Natural killer cell (primary cell): ENCODE measurements at regions not wholly inside any gene's neighbourhood (a gene's known extent, or its start where the extent isn't known, plus 50 kb on each side); places are given as distances from the start of the nearest gene placed in this dataset.

Experiments used
- ATAC-seq, 3 donors: fragments of 150-1000 bp in 2 of 3; fragments of 200-7000 bp in 1 of 3; cut with Tn5 transposase; 1 replicate in 1 of 3; 2 replicates in 2 of 3; pipeline ENCODE4 v1.10.0; 2021; ENCODE audit warnings: mild to moderate bottlenecking in 2 of 3, moderate library complexity in 2 of 3
- DNase-seq, 2 donors: peaks; one replicate each; pipeline versions ENCODE4 v3.0.0 to v3.0.0-alpha.2; 2013 to 2021; ENCODE audit warnings: mixed read lengths in 1 of 2
- H3K27ac ChIP-seq: one replicate; pipeline ENCODE4 v1.5.1; 2013; ENCODE audit warnings: mild to moderate bottlenecking, low read length
- H3K27me3 ChIP-seq: one replicate; pipeline ENCODE4 v1.6.1; 2013; ENCODE audit warnings: low read length; ENCODE audit not compliant: control insufficient read depth, insufficient read depth
- H3K36me3 ChIP-seq: one replicate; pipeline ENCODE4 v1.6.1; 2013; ENCODE audit warnings: low read length; ENCODE audit not compliant: control insufficient read depth, insufficient read depth
- H3K4me1 ChIP-seq: one replicate; pipeline ENCODE4 v1.6.1; 2013; ENCODE audit warnings: low read length; ENCODE audit not compliant: control insufficient read depth, insufficient read depth
- H3K4me3 ChIP-seq: one replicate; pipeline ENCODE4 v1.5.1; 2013; ENCODE audit warnings: low read length
- H3K9me3 ChIP-seq: one replicate; pipeline ENCODE4 v1.6.1; 2013; ENCODE audit warnings: low read length; ENCODE audit not compliant: control insufficient read depth, insufficient read depth
- H3K27ac Mint-ChIP-seq, 2 donors: one replicate each; pipeline ENCODE4 v1.8.0; 2022; ENCODE audit warnings: mild to moderate bottlenecking in 2 of 2, mixed read lengths in 2 of 2, moderate library complexity in 1 of 2
- H3K27me3 Mint-ChIP-seq, 2 donors: one replicate each; pipeline ENCODE4 v1.8.0; 2022; ENCODE audit warnings: low read depth in 2 of 2, mixed read lengths in 2 of 2
- H3K36me3 Mint-ChIP-seq: one replicate; pipeline ENCODE4 v1.8.0; 2022; ENCODE audit warnings: mixed read lengths
- H3K4me1 Mint-ChIP-seq, 2 donors: one replicate each; pipeline ENCODE4 v1.8.0; 2022; ENCODE audit warnings: mixed read lengths in 2 of 2
- H3K4me3 Mint-ChIP-seq: one replicate; pipeline ENCODE4 v1.8.0; 2022; ENCODE audit warnings: mild to moderate bottlenecking, moderate library complexity, mixed read lengths
- H3K9me3 Mint-ChIP-seq, 2 donors: one replicate each; pipeline ENCODE4 v1.8.0; 2022; ENCODE audit warnings: mixed read lengths in 2 of 2
- CTCF ChIP-seq: fragments of 200-600 bp; IDR thresholded peaks from one replicate; pipeline ENCODE4 v1.8.0; 2022; ENCODE audit warnings: antibody characterized with exemption
- WGBS: methylation state at CpG from one replicate; pipeline ENCODE4 v1.1.7; 2013; ENCODE audit warnings: missing lambda C conversion rate; ENCODE audit not compliant: insufficient coverage; 5-methylcytosine and 5-hydroxymethylcytosine counted together
- intact Hi-C: fragments of 100-400 bp; cut with micrococcal nuclease; formaldehyde crosslinking; loops from one replicate; pipeline ENCODE4 v1.14.2; 2022

- ATAC-seq (no peak), DNase-seq (no peak)
- H3K4me3 Mint-ChIP-seq: no peak overlapping the region
- intact Hi-C loops: no loop called here
- H3K27ac ChIP-seq: no peak overlapping the region
- H3K36me3 ChIP-seq: no peaks in the 10 kb centered on the region
- H3K4me1 ChIP-seq: no peaks in the 10 kb centered on the region
- H3K4me3 ChIP-seq: no peak overlapping the region
- H3K27ac Mint-ChIP-seq: no peak overlapping the region
- H3K36me3 Mint-ChIP-seq: no peaks in the 10 kb centered on the region
- H3K9me3 Mint-ChIP-seq: no peaks in the 10 kb centered on the region
- no peaks in the 10 kb centered on the region for H3K4me1 Mint-ChIP-seq
- H3K9me3 ChIP-seq: no peaks in the 10 kb centered on the region
- TF ChIP-seq CTCF: no peak
- H3K27me3 Mint-ChIP-seq: peaks cover 14 to 15% of the 10 kb centered on the region in 2 donors
- no peaks in the 10 kb centered on the region for H3K27me3 ChIP-seq
Measured at GRCh38 chr6:138017166-138017757, 90.0 kb downstream of the PERP start.

- Histone ChIP-seq H3K27ac (no peak overlapping the region), H3K4me1 (no peaks in the 10 kb centered on the region), H3K9me3 (no peaks in the 10 kb centered on the region), H3K36me3 (no peaks in the 10 kb centered on the region), H3K4me3 (no peak overlapping the region), H3K27me3 (no peaks in the 10 kb centered on the region)
- ATAC-seq: no peak
- peaks cover 14 to 15% of the 10 kb centered on the region in 2 donors for H3K27me3 Mint-ChIP-seq
- H3K4me1 Mint-ChIP-seq: no peaks in the 10 kb centered on the region
- H3K27ac Mint-ChIP-seq: no peak overlapping the region
- H3K9me3 Mint-ChIP-seq: no peaks in the 10 kb centered on the region
- intact Hi-C loops: no loop called here
- no peak for TF ChIP-seq CTCF
- H3K36me3 Mint-ChIP-seq: no peaks in the 10 kb centered on the region
- DNase-seq: no peak
- no peak overlapping the region for H3K4me3 Mint-ChIP-seq
Measured at GRCh38 chr6:138018297-138018696, 88.9 kb downstream of the PERP start.

GRCh38 chr6:138025528-138025978 is 81.7 kb downstream of the PERP start:
- ATAC-seq: no peak
- Histone ChIP-seq H3K36me3 (no peaks in the 10 kb centered on the region), H3K27ac (no peak overlapping the region), H3K4me1 (no peaks in the 10 kb centered on the region), H3K27me3 (no peaks in the 10 kb centered on the region), H3K9me3 (no peaks in the 10 kb centered on the region), H3K4me3 (no peak overlapping the region)
- Mint-ChIP-seq H3K4me1 (no peaks in the 10 kb centered on the region), H3K27ac (no peak overlapping the region), H3K9me3 (no peaks in the 10 kb centered on the region), H3K27me3 (peaks cover 17 to 30% of the 10 kb centered on the region in 2 donors), H3K36me3 (no peaks in the 10 kb centered on the region), H3K4me3 (no peak overlapping the region)
- 97% methylated on average over 2 of the region's 2 CpGs for WGBS
- DNase-seq: no peak
- intact Hi-C loops: no loop called here
- TF ChIP-seq CTCF: no peak

GRCh38 chr6:138026342-138026741 is 80.9 kb downstream of the PERP start:
- H3K4me1 Mint-ChIP-seq: no peaks in the 10 kb centered on the region
- Histone ChIP-seq H3K4me1 (no peaks in the 10 kb centered on the region), H3K36me3 (no peaks in the 10 kb centered on the region), H3K27ac (no peak overlapping the region), H3K27me3 (no peaks in the 10 kb centered on the region), H3K9me3 (no peaks in the 10 kb centered on the region), H3K4me3 (no peak overlapping the region)
- no peaks in the 10 kb centered on the region for H3K36me3 Mint-ChIP-seq
- no peak for TF ChIP-seq CTCF
- 95% methylated on average over 3 of the region's 3 CpGs for WGBS
- intact Hi-C loops: no loop called here
- no peak for ATAC-seq
- peaks cover 16 to 33% of the 10 kb centered on the region in 2 donors for H3K27me3 Mint-ChIP-seq
- no peaks in the 10 kb centered on the region for H3K9me3 Mint-ChIP-seq
- H3K4me3 Mint-ChIP-seq: no peak overlapping the region
- no peak overlapping the region for H3K27ac Mint-ChIP-seq
- no peak for DNase-seq
